GM12874 (cell line): ENCODE measurements at regions not wholly inside any gene's neighbourhood (a gene's known extent, or its start where the extent isn't known, plus 50 kb on each side); places are given as distances from the start of the nearest gene placed in this dataset.

Experiments used
- TF ChIP-seq, protein P1 (sequence below): IDR thresholded peaks from 2 replicates; pipeline ENCODE4 v1.5.1; 2011; ENCODE audit warnings: low read depth, mild to moderate bottlenecking, control low read depth, low read length, moderate library complexity; ENCODE audit not compliant: insufficient read depth

DNA sequence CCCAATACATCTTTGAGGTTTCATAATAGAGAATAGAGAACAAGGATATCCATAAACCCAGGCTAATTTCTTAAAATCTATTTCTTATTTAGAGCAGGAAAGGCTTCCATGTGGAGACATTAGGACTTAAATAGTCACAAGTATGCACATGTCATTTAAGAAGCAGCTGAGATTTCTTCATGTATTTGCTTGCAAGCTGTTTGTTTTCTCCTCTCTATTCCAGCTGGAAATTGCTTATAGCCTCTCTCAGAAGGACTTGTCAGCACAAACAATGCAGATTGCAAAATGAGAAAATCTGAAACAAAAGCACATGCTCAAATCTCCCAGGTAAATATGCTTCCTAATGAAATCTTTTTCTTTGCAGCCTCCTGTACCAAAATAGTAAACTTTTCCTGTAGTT is 1473.1 kb downstream of the CDH8 start:
- TF ChIP-seq, protein P1, sequence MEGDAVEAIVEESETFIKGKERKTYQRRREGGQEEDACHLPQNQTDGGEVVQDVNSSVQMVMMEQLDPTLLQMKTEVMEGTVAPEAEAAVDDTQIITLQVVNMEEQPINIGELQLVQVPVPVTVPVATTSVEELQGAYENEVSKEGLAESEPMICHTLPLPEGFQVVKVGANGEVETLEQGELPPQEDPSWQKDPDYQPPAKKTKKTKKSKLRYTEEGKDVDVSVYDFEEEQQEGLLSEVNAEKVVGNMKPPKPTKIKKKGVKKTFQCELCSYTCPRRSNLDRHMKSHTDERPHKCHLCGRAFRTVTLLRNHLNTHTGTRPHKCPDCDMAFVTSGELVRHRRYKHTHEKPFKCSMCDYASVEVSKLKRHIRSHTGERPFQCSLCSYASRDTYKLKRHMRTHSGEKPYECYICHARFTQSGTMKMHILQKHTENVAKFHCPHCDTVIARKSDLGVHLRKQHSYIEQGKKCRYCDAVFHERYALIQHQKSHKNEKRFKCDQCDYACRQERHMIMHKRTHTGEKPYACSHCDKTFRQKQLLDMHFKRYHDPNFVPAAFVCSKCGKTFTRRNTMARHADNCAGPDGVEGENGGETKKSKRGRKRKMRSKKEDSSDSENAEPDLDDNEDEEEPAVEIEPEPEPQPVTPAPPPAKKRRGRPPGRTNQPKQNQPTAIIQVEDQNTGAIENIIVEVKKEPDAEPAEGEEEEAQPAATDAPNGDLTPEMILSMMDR, result no peak

DNA sequence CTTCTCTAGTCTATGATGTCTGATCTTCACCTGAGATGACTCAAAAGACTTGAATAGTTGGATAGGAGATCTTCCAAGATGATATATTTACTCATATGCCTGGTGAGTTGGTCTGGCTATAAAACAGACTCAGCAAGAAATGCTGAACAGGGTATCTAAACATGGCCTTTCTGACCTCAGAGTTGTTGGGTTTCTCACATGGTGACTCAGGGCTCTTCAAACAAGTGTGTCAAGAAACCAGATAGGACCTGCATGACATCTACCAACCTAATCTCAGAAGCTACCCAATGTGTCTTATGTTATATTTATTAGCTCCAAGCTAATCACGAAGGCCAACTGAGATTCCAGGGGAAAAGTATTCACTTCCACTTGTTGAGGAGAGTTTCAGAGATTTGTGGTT is 1477.3 kb downstream of the CDH8 start:
- TF ChIP-seq, protein P1, result no peak

DNA sequence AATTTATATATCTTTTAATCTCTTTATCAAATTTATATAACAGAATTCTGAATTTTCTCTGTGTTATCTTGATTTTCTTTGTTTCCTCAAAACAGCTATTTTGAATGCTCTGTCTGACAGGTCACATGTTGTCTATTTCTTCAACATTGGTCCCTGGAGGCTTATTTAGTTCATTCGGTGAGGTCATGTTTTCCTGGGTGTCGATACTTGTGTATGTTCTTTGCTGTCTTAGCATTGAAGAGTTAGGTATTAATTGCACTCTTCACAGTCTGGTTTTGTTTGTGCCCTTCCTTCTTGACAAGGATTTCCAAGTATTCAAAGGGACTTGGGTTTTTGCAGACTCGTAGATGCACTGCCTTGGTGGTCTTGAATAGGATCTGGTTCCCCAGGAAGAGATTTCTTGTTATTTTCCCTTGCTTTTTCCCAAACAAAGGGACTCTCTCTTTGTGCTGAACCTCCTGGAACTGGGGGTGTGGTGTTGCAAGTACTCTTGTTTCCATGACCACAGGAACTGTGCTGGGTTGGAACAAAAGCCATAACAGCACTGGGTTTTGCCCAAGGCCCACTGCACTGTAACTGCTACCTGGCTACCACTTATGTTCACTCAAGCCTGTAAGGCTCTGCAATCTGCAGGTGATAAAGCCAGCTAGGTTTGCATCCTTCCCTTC is 1483.0 kb downstream of the CDH8 start:
- TF ChIP-seq, protein P1, result no peak

DNA sequence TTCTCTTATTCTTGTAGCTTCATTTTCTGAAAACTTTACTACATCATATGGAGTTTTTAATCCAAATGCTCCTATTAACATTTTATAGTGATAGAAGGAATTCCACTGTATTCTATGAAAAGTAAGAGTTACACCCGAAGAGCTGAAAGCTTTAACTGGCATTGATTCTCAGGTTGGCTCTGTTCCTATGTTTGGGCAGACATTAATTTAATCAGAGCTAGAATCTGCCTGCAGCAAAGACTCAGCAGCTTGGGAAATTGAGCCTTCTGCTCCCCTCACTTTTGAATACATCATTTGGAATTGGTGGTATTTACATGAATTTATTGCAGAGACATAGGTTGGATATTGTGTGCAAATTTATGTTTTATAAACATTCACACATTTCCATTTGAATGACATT is 1494.7 kb downstream of the CDH8 start:
- TF ChIP-seq, protein P1, result no peak

DNA sequence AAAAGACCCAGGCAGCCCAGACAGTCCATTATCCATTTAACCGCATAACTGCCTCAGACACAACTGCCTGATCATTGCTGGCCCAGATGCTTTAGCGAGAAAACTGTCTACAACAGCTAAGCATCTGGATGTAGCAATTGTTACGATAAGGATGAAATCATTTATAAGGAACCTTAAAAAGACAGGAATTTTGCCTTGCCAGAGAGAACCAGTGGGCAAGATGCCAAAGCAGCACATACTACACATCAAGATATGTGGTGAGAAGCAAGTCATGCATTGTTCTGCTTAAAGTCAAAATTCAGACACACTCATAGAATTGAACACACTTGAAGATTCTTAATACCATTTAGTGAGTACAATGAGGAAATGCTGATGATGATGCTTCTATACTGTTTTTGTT is 1525.3 kb downstream of the CDH8 start:
- TF ChIP-seq, protein P1, result no peak

DNA sequence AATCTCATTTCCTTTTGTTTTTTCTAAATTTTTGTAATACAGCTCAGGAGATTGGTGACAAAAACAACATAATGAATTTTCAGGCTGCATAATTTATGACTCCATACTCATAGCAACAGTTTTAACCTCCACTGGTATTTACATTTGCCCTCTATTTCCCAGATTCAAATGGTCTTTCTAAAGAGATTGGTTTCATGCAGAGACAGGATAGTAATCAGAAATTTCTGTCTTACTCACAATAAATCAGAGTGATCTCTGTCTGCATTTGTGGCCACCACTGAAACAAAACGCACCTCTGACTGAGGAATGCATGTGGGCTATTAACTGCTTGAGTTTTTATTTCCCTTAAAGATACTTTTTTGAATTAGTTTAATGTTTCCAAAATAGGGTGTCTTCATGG is 1526.0 kb downstream of the CDH8 start:
- TF ChIP-seq, protein P1, result no peak

DNA sequence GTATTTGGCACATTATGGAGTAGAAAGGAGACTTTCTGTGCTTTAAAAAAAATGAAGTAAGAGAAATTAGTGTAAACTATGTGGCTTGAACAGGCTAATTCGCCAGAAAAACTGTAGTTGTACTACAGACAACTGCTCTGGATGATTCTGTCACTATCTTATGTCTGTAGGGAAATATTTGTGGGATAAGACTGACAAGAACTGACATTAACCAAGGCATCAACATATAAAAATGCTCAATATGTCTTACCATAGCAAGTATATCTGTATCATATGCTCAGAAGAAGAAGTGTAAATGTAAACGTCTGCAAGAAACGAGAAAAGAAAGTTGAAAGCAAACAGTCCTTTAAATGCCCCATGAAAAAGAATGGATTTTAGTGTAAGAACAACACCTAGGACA is 1545.0 kb downstream of the CDH8 start:
- TF ChIP-seq, protein P1, result no peak
